ENCODE measurements at regions not wholly inside any gene's neighbourhood (a gene's known extent, or its start where the extent isn't known, plus 50 kb on each side); places are given as distances from the start of the nearest gene placed in this dataset.

- TF ChIP-seq POLR2AphosphoS5 (IDR thresholded peaks at IDR 0.05; ENCODE audit: low read depth, low read length) (no peak), TAF1 (IDR thresholded peaks at IDR 0.05; ENCODE audit: borderline replicate concordance, insufficient read depth, low read length) (no peak)
- TF ChIP-seq, protein P1, sequence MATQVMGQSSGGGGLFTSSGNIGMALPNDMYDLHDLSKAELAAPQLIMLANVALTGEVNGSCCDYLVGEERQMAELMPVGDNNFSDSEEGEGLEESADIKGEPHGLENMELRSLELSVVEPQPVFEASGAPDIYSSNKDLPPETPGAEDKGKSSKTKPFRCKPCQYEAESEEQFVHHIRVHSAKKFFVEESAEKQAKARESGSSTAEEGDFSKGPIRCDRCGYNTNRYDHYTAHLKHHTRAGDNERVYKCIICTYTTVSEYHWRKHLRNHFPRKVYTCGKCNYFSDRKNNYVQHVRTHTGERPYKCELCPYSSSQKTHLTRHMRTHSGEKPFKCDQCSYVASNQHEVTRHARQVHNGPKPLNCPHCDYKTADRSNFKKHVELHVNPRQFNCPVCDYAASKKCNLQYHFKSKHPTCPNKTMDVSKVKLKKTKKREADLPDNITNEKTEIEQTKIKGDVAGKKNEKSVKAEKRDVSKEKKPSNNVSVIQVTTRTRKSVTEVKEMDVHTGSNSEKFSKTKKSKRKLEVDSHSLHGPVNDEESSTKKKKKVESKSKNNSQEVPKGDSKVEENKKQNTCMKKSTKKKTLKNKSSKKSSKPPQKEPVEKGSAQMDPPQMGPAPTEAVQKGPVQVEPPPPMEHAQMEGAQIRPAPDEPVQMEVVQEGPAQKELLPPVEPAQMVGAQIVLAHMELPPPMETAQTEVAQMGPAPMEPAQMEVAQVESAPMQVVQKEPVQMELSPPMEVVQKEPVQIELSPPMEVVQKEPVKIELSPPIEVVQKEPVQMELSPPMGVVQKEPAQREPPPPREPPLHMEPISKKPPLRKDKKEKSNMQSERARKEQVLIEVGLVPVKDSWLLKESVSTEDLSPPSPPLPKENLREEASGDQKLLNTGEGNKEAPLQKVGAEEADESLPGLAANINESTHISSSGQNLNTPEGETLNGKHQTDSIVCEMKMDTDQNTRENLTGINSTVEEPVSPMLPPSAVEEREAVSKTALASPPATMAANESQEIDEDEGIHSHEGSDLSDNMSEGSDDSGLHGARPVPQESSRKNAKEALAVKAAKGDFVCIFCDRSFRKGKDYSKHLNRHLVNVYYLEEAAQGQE (IDR thresholded peaks at IDR 0.05; ENCODE audit: insufficient read depth in 1 of 2, low read depth in 2 of 2, low read length in 2 of 2), result no peak
These were observed 51.7 kb upstream of the DAPL1 start for GRCh38 chr2:158743466-158743865.
